ENCODE measurements at regions not wholly inside any gene's neighbourhood (a gene's known extent, or its start where the extent isn't known, plus 50 kb on each side); places are given as distances from the start of the nearest gene placed in this dataset.

DNA sequence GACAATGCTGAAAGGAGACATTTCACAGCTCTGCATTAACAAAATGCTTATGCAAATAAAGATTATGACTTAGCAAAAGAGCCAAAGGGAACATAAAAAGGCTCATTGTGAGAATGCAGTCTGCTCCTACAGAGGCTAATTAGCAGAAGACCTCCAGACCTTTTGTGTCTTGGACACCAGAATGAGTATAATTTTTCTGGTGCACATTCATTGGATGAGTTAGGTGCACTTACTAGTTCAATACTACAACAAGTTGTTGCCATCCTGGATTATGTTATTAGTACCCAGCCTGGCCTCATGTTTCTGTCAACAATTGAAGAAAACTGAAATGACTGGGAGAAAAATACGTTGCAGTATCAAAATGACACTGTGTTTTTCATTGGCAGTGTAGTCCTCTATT, 613.2 kb upstream of the CHORDC1 start:
- no peak overlapping the region for H3K27ac ChIP-seq (ENCODE audit: low read depth, low read length)
- no peaks in the 10 kb centered on the region for H3K27me3 ChIP-seq (ENCODE audit: control insufficient read depth, insufficient read depth, low read length)
- H3K4me1 ChIP-seq (ENCODE audit: control insufficient read depth, insufficient read depth, low read length) = no peaks in the 10 kb centered on the region
- H3K9ac ChIP-seq (ENCODE audit: low read length) = no peak overlapping the region
- no peaks in the 10 kb centered on the region for H3K36me3 ChIP-seq (ENCODE audit: control insufficient read depth, insufficient read depth, low read length)
- H3K4me3 ChIP-seq (ENCODE audit: low read length) = no peak overlapping the region

DNA sequence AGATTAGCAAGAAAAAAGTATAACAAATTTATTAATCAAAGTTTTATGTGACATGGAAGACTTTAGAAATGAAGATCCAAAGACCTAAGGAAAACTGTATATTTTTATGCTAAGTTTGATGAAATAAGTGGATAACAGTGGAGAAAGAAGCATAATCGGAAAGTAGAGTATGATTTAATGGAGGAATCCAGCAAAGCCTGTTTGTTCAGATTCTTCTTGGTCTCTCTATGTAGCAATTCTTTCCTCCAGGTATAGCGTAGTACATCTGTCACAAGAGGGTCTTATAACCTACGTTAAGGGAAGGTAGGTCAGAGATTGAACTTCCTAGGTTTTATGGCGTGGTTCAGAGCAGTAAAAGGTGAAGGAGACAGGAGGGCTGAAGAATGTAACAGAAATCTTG, 600.6 kb upstream of the CHORDC1 start:
- H3K36me3 ChIP-seq (ENCODE audit: control insufficient read depth, insufficient read depth, low read length) = no peaks in the 10 kb centered on the region
- no peak overlapping the region for H3K27ac ChIP-seq (ENCODE audit: low read depth, low read length)
- H3K4me1 ChIP-seq (ENCODE audit: control insufficient read depth, insufficient read depth, low read length) = no peaks in the 10 kb centered on the region
- H3K9ac ChIP-seq (ENCODE audit: low read length) = no peak overlapping the region
- H3K4me3 ChIP-seq (ENCODE audit: low read length) = no peak overlapping the region
- H3K27me3 ChIP-seq (ENCODE audit: control insufficient read depth, insufficient read depth, low read length) = no peaks in the 10 kb centered on the region

DNA sequence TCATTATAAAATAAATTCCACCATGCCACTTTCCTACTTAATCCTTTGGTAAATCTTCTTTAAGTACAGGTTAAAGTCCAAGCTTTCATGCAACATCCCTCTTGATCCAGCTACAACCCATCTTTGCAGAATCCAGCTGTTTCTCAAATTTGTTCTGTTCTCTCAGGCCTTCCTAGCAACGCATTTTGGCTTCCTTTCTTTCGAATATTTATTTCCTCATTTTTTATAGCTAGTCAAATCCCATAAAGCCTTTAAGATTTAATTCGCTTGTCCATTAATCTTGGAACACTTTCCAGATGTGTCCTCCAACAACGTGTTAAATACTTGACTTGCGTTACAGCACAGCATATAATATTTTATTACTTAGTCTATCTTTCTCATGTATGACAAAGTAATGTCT, 600.1 kb upstream of the CHORDC1 start:
- H3K36me3 ChIP-seq (ENCODE audit: control insufficient read depth, insufficient read depth, low read length) = no peaks in the 10 kb centered on the region
- H3K4me1 ChIP-seq (ENCODE audit: control insufficient read depth, insufficient read depth, low read length) = no peaks in the 10 kb centered on the region
- H3K4me3 ChIP-seq (ENCODE audit: low read length) = no peak overlapping the region
- H3K27ac ChIP-seq (ENCODE audit: low read depth, low read length) = no peak overlapping the region
- no peak overlapping the region for H3K9ac ChIP-seq (ENCODE audit: low read length)
- no peaks in the 10 kb centered on the region for H3K27me3 ChIP-seq (ENCODE audit: control insufficient read depth, insufficient read depth, low read length)

DNA sequence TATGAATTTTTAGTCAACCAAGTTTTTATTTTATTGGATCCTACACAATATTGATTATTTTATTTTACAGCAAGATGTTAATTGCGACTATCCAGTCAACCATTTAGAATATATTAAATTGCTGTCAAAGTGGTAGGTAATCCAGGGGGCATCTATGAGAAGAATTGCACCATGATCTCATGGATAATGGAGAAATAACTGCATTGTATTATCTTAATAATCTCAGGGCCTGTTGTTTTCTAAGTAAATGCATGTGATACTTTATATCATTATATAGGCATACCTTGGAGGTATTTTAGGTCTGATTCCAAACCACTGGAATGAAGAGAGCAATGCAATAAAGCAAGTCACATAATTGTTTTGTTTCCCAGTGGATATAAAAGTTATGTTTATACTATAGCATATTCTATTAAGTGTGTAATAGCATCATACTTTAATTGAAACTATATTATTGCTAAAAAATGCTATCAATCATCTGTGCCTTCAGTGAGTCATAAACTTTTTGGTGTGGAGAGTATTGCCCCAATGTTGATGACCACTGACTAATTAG, 595.4 kb upstream of the CHORDC1 start:
- Histone ChIP-seq H3K27ac (ENCODE audit: low read depth, low read length) (no peak overlapping the region), H3K36me3 (ENCODE audit: control insufficient read depth, insufficient read depth, low read length) (no peaks in the 10 kb centered on the region), H3K9ac (ENCODE audit: low read length) (no peak overlapping the region), H3K4me1 (ENCODE audit: control insufficient read depth, insufficient read depth, low read length) (no peaks in the 10 kb centered on the region), H3K4me3 (ENCODE audit: low read length) (no peak overlapping the region), H3K27me3 (ENCODE audit: control insufficient read depth, insufficient read depth, low read length) (no peaks in the 10 kb centered on the region)

DNA sequence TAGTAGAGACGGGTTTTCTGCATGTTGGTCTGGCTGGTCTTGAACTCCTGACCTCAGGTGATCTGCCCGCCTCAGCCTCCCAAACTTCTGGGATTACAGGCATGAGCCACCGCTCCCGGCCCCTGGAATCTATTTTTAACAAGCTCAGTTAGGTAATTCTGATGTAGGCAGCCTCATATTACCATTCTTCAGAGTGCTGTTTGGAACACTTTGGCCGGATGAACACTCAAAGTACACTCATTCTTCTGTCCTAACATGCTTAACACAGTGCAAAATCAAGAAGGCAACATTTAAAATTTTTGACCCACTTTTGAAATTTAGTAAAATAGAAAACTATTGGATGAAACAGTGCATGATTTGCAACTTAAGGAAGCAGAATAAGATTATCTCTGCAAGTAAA, 586.7 kb upstream of the CHORDC1 start:
- Histone ChIP-seq H3K36me3 (ENCODE audit: control insufficient read depth, insufficient read depth, low read length) (no peaks in the 10 kb centered on the region), H3K9ac (ENCODE audit: low read length) (no peak overlapping the region), H3K4me3 (ENCODE audit: low read length) (no peak overlapping the region), H3K27me3 (ENCODE audit: control insufficient read depth, insufficient read depth, low read length) (no peaks in the 10 kb centered on the region), H3K27ac (ENCODE audit: low read depth, low read length) (no peak overlapping the region), H3K4me1 (ENCODE audit: control insufficient read depth, insufficient read depth, low read length) (no peaks in the 10 kb centered on the region)

DNA sequence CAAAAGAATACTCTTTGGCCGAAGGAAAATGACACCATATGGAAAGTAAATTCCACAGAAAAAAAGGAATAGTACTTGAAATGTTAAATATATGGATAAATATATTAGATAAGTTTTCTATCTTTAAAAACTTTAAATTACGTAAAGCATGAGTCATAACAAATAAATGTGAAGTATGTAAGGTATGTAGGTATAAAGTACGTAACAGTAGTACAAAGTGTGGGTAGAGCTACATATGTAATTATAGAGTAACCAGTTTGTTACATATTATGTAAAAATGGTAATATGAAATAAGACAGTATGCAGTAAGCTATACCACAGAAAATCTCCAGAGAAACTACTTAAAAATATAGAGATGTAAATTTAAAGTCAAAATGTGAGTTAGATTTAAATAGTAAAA, 582.3 kb upstream of the CHORDC1 start:
- H3K27me3 ChIP-seq (ENCODE audit: control insufficient read depth, insufficient read depth, low read length) = no peaks in the 10 kb centered on the region
- H3K36me3 ChIP-seq (ENCODE audit: control insufficient read depth, insufficient read depth, low read length) = no peaks in the 10 kb centered on the region
- H3K4me1 ChIP-seq (ENCODE audit: control insufficient read depth, insufficient read depth, low read length) = no peaks in the 10 kb centered on the region
- H3K9ac ChIP-seq (ENCODE audit: low read length) = no peak overlapping the region
- no peak overlapping the region for H3K4me3 ChIP-seq (ENCODE audit: low read length)
- no peak overlapping the region for H3K27ac ChIP-seq (ENCODE audit: low read depth, low read length)

DNA sequence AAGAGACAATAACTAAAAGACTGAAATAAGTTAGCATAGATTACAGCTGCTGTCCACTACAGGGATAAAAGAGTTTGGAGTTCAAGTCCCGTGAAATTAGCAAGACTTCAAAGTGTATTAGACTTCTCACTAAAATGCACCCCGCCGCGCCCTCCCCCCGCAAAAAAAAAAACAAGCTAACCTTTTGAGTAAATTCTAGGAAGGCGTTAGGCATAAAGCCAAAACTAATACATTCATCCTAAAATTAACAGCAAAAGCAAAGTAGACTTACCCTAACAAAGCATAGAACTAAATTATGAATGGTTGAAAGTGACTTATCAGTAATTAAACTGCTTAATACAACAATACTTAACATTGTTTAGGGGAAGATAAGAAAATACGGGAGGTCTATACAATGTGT, 581.0 kb upstream of the CHORDC1 start:
- Histone ChIP-seq H3K4me1 (ENCODE audit: control insufficient read depth, insufficient read depth, low read length) (no peaks in the 10 kb centered on the region), H3K4me3 (ENCODE audit: low read length) (no peak overlapping the region), H3K9ac (ENCODE audit: low read length) (no peak overlapping the region), H3K36me3 (ENCODE audit: control insufficient read depth, insufficient read depth, low read length) (no peaks in the 10 kb centered on the region), H3K27ac (ENCODE audit: low read depth, low read length) (no peak overlapping the region), H3K27me3 (ENCODE audit: control insufficient read depth, insufficient read depth, low read length) (no peaks in the 10 kb centered on the region)

DNA sequence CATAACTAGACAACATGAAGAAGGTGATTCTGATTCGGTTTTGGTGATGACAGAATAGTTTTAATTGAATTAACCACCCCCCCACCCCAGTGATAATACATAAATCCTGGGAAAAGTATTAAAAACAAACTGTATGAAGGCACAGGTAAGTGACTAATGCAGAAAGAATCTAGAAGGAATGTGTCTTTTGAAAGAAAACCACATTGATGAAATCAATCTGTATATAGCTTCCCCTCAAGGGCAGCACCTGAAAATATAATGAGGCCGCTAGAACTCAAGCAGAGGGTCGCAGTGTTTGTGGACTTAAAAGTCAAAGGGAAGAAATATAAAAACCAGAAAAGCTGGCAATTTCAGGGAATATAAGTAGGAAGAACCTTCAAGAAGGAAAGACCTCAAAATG, 580.5 kb upstream of the CHORDC1 start:
- H3K27me3 ChIP-seq (ENCODE audit: control insufficient read depth, insufficient read depth, low read length) = no peaks in the 10 kb centered on the region
- no peaks in the 10 kb centered on the region for H3K4me1 ChIP-seq (ENCODE audit: control insufficient read depth, insufficient read depth, low read length)
- no peak overlapping the region for H3K9ac ChIP-seq (ENCODE audit: low read length)
- no peak overlapping the region for H3K27ac ChIP-seq (ENCODE audit: low read depth, low read length)
- no peaks in the 10 kb centered on the region for H3K36me3 ChIP-seq (ENCODE audit: control insufficient read depth, insufficient read depth, low read length)
- H3K4me3 ChIP-seq (ENCODE audit: low read length) = no peak overlapping the region

DNA sequence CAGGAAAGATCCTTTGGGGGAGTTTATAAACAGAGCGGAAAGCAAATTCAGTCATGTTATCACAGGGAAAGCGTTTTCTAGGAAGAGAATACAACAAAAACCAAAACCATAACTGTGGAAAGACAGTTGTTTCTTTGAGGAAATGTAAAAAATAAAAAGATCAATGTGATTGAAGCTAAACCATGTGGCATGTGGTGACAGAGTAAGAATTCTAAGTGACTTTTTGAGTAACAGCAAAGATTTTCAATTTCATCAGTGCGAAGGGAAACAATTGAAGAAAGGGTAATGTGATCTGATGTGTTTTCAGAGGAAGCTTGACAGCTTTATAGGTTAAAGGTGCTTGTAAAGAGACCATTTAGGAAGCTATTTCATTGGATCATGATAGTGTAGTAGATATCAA, 575.9 kb upstream of the CHORDC1 start:
- H3K27ac ChIP-seq (ENCODE audit: low read depth, low read length) = no peak overlapping the region

DNA sequence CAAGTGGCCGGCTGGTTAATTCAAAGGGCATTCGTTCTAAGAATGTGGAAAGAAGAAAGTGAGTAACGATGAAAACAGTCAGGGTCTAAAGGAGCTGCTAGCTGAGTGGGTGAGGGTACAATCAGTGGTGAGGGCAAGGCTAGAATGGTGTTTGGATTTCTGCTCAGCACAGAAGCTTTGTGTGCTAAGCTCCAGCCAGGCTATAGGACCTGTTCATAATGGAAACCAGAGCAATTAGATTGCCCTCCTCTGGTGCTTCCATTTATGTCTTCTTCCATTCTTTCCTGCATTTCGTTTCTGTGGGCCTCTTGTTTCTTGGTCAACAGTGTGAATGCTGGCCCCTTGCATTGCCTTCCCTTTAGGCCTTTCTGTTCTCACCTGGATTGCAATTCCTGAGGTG, 572.9 kb upstream of the CHORDC1 start:
- no peak overlapping the region for H3K9ac ChIP-seq (ENCODE audit: low read length)

More for the DNA sequence above, 575.9 kb upstream of the CHORDC1 start:
- Histone ChIP-seq H3K36me3 (ENCODE audit: control insufficient read depth, insufficient read depth, low read length) (no peaks in the 10 kb centered on the region), H3K27me3 (ENCODE audit: control insufficient read depth, insufficient read depth, low read length) (no peaks in the 10 kb centered on the region), H3K4me3 (ENCODE audit: low read length) (no peak overlapping the region), H3K4me1 (ENCODE audit: control insufficient read depth, insufficient read depth, low read length) (no peaks in the 10 kb centered on the region), H3K9ac (ENCODE audit: low read length) (no peak overlapping the region)

DNA sequence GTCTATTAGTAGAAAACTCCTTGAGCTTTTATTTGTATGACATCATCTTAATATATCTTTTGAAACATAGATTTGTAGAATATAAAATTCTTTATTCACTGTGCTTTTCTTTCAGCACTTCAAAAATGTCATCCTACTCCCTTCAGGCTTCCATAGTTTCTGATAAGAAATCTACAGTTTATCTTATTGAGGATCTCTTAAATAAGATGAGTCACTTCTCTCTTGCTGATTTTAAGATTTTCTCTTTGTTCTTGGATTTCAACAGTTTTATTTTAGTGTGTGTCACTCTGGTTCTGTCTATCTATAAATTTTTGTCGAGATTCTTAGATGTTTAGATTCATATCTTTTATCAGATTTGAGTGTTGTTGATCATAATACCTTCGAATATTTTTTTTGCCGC, 566.1 kb upstream of the CHORDC1 start:
- Histone ChIP-seq H3K27ac (ENCODE audit: low read depth, low read length) (no peak overlapping the region), H3K36me3 (ENCODE audit: control insufficient read depth, insufficient read depth, low read length) (no peaks in the 10 kb centered on the region), H3K4me3 (ENCODE audit: low read length) (no peak overlapping the region), H3K4me1 (ENCODE audit: control insufficient read depth, insufficient read depth, low read length) (no peaks in the 10 kb centered on the region), H3K27me3 (ENCODE audit: control insufficient read depth, insufficient read depth, low read length) (no peaks in the 10 kb centered on the region), H3K9ac (ENCODE audit: low read length) (no peak overlapping the region)

More for the DNA sequence above, 572.9 kb upstream of the CHORDC1 start:
- Histone ChIP-seq H3K4me1 (ENCODE audit: control insufficient read depth, insufficient read depth, low read length) (no peaks in the 10 kb centered on the region), H3K27ac (ENCODE audit: low read depth, low read length) (no peak overlapping the region), H3K36me3 (ENCODE audit: control insufficient read depth, insufficient read depth, low read length) (no peaks in the 10 kb centered on the region), H3K4me3 (ENCODE audit: low read length) (no peak overlapping the region), H3K27me3 (ENCODE audit: control insufficient read depth, insufficient read depth, low read length) (no peaks in the 10 kb centered on the region)

DNA sequence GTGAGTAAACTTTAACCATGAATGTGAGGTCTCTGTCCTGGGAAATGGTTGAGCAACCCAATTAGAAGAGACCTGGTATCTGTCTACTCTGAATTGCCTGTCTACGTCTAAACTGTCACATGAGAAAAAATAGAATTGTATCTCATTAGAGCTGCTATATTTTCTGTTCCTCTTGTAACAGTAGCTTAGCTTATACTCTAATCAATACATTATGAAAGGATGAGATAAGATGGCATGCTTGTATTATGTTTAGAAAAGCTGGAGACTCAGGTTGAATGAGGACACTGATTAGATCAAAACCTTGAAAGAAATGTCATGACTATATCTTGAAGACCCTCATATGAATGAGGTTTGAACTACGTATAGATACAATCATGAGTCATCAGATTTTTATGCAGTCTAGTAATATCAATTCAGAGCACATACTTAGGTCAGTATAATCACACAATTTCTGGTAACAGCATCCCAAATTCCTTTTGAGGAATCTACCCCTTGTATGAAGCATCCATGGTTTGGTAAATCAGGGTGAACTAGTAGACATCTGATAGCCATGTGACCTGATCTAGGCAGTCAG, 561.5 kb upstream of the CHORDC1 start:
- no peaks in the 10 kb centered on the region for H3K4me1 ChIP-seq (ENCODE audit: control insufficient read depth, insufficient read depth, low read length)
- H3K4me3 ChIP-seq (ENCODE audit: low read length) = no peak overlapping the region
- H3K27me3 ChIP-seq (ENCODE audit: control insufficient read depth, insufficient read depth, low read length) = no peaks in the 10 kb centered on the region
- H3K9ac ChIP-seq (ENCODE audit: low read length) = no peak overlapping the region
- no peak overlapping the region for H3K27ac ChIP-seq (ENCODE audit: low read depth, low read length)
- H3K36me3 ChIP-seq (ENCODE audit: control insufficient read depth, insufficient read depth, low read length) = no peaks in the 10 kb centered on the region

DNA sequence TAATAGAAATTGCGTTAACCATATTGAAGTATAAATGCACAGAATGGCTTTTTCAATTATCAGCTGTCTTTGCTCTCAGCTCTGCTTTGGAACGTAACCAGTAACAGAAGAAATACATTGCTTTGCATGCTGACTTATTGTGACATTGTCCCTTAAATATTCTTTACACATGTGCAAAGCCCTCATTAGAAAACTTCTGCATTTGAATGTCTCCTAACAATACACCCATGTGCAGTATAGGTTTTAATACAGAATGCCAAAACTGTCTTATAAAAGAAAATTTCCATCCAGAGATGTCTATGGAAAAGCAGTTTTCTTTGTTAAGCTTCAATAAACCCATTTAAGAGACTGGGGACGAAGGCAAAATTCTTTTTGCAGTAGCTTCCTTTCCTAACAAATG, 560.3 kb upstream of the CHORDC1 start:
- Histone ChIP-seq H3K9ac (ENCODE audit: low read length) (no peak overlapping the region), H3K36me3 (ENCODE audit: control insufficient read depth, insufficient read depth, low read length) (no peaks in the 10 kb centered on the region), H3K4me1 (ENCODE audit: control insufficient read depth, insufficient read depth, low read length) (no peaks in the 10 kb centered on the region), H3K27ac (ENCODE audit: low read depth, low read length) (no peak overlapping the region), H3K27me3 (ENCODE audit: control insufficient read depth, insufficient read depth, low read length) (no peaks in the 10 kb centered on the region), H3K4me3 (ENCODE audit: low read length) (no peak overlapping the region)

Data from rectal smooth muscle tissue (tissue), 1 donor.